K562 (cell line): ENCODE measurements at regions not wholly inside any gene's neighbourhood (a gene's known extent, or its start where the extent isn't known, plus 50 kb on each side); places are given as distances from the start of the nearest gene placed in this dataset.

ENCODE experiments used
- POLR2A ChIP-seq: fragments of 450-650 bp; conservative IDR thresholded peaks from 2 replicates; pipeline ENCODE4 v1.6.1; 2016
- POLR2AphosphoS5 ChIP-seq: IDR thresholded peaks from 2 replicates; pipeline ENCODE4 v1.6.1; 2011; ENCODE audit warnings: mild to moderate bottlenecking, low read depth, low read length, moderate library complexity; ENCODE audit not compliant: control insufficient read depth, insufficient read depth
- TF ChIP-seq, protein P1 (sequence below), 2 experiments: fragments of 450-650 bp; IDR thresholded peaks; 2 replicates each; pipeline ENCODE4 v1.6.1; 2016

DNA sequence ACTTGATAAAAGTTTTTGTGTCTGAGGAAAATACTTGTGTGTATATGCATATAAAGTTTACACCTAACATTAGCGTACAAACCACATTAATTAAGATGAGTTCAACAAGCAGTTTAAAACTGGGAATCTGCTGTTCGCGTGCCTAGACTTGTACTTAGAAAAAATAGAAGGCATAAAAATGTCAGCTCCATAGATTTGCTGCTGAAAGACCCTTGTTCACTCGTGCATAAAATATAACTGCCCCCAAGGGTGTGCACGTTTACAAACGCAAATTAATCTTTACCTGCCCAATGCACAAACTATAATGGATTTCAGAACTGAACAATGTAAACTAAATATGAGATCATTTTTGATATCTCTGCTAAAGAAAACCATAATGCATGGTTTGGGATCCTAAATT is 392.3 kb upstream of the ADGRL2 start:
- TF ChIP-seq POLR2A (no peak), POLR2AphosphoS5 (no peak)
- TF ChIP-seq, protein P1, sequence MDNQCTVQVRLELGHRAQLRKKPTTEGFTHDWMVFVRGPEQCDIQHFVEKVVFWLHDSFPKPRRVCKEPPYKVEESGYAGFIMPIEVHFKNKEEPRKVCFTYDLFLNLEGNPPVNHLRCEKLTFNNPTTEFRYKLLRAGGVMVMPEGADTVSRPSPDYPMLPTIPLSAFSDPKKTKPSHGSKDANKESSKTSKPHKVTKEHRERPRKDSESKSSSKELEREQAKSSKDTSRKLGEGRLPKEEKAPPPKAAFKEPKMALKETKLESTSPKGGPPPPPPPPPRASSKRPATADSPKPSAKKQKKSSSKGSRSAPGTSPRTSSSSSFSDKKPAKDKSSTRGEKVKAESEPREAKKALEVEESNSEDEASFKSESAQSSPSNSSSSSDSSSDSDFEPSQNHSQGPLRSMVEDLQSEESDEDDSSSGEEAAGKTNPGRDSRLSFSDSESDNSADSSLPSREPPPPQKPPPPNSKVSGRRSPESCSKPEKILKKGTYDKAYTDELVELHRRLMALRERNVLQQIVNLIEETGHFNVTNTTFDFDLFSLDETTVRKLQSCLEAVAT (IDR thresholded peaks at IDR 0.05): no peak
